Body of pancreas (tissue), 4 donors: ENCODE measurements at regions not wholly inside any gene's neighbourhood (a gene's known extent, or its start where the extent isn't known, plus 50 kb on each side); places are given as distances from the start of the nearest gene placed in this dataset.

Experiments
- POLR2A ChIP-seq, 3 donors: fragments of 450-650 bp; IDR thresholded peaks; one replicate each; pipeline ENCODE4 v1.6.1; 2016; ENCODE audit warnings: antibody characterized with exemption in 3 of 3, mild to moderate bottlenecking in 2 of 3
- TF ChIP-seq, protein P1 (sequence below), 7 experiments: fragments of 450-650 bp in 4 of 7; fragments of 200-600 bp in 3 of 7; sonication (generic) in 3 of 7; IDR thresholded peaks; one replicate each; pipeline ENCODE4 v1.5.1; 2016 to 2019; ENCODE audit warnings: antibody characterized with exemption in 7 of 7

DNA sequence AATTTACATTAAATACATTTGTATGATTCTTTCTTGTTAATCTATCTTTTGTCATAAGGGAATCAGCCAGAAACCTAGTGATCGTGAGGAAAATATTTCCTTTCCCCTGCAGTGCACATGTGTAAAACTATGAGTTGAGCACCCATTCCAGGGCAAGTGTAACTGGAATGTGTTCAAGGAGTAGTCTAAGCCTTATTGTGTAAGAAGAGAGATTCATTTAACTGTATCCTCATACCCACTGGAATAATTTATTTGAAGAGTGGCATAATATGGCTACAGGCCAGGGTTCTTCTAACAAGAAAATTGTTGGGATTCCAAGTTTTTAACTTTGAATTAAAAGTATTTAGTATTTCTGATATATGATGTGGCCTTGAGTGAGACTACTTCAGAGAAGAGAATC is 1692.7 kb downstream of the EFNA5 start:
- TF ChIP-seq, protein P1, sequence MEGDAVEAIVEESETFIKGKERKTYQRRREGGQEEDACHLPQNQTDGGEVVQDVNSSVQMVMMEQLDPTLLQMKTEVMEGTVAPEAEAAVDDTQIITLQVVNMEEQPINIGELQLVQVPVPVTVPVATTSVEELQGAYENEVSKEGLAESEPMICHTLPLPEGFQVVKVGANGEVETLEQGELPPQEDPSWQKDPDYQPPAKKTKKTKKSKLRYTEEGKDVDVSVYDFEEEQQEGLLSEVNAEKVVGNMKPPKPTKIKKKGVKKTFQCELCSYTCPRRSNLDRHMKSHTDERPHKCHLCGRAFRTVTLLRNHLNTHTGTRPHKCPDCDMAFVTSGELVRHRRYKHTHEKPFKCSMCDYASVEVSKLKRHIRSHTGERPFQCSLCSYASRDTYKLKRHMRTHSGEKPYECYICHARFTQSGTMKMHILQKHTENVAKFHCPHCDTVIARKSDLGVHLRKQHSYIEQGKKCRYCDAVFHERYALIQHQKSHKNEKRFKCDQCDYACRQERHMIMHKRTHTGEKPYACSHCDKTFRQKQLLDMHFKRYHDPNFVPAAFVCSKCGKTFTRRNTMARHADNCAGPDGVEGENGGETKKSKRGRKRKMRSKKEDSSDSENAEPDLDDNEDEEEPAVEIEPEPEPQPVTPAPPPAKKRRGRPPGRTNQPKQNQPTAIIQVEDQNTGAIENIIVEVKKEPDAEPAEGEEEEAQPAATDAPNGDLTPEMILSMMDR (IDR thresholded peaks at IDR 0.05): no peak
- TF ChIP-seq POLR2A (IDR thresholded peaks at IDR 0.05): no peak
